ENCODE measurements at regions not wholly inside any gene's neighbourhood (a gene's known extent, or its start where the extent isn't known, plus 50 kb on each side); places are given as distances from the start of the nearest gene placed in this dataset.

DNA sequence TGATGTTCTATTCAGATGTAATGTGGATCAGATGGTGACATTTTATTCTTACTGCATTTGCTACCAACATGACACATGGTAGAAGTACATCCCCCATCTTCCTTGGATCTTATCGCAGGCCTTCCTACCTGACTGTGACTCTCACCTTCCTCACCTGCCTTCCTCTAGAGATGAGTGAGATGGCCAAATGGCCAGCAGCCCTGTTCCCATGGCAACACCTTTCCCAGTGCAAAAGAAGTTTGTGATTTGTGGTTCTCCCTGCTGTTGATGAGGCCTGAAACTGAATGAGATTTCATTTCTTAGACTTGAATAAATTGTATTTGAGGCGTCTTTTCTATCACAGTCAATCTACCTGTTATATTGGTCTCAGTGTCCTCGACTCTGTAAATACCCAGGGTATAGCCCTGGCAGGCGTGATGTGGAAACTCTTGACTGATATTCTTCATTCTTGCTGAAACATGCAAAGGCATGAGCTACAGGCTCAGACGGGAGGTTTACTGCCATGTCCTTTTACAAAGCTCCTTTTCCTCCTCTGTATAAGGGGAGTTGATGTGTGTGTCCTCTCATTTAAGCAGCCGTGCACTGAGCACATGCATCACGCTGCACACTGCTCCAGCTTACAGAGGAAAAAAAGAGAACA, 440.7 kb upstream of the AKR1E2 start:
- TF ChIP-seq, protein P1, sequence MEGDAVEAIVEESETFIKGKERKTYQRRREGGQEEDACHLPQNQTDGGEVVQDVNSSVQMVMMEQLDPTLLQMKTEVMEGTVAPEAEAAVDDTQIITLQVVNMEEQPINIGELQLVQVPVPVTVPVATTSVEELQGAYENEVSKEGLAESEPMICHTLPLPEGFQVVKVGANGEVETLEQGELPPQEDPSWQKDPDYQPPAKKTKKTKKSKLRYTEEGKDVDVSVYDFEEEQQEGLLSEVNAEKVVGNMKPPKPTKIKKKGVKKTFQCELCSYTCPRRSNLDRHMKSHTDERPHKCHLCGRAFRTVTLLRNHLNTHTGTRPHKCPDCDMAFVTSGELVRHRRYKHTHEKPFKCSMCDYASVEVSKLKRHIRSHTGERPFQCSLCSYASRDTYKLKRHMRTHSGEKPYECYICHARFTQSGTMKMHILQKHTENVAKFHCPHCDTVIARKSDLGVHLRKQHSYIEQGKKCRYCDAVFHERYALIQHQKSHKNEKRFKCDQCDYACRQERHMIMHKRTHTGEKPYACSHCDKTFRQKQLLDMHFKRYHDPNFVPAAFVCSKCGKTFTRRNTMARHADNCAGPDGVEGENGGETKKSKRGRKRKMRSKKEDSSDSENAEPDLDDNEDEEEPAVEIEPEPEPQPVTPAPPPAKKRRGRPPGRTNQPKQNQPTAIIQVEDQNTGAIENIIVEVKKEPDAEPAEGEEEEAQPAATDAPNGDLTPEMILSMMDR (IDR thresholded peaks at IDR 0.05) = no peak
- TF ChIP-seq ZNF423 (CRISPR knock-in tag; IDR thresholded peaks at IDR 0.05) = no peak
- TF ChIP-seq, protein P2, sequence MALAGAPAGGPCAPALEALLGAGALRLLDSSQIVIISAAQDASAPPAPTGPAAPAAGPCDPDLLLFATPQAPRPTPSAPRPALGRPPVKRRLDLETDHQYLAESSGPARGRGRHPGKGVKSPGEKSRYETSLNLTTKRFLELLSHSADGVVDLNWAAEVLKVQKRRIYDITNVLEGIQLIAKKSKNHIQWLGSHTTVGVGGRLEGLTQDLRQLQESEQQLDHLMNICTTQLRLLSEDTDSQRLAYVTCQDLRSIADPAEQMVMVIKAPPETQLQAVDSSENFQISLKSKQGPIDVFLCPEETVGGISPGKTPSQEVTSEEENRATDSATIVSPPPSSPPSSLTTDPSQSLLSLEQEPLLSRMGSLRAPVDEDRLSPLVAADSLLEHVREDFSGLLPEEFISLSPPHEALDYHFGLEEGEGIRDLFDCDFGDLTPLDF (CRISPR knock-in tag; IDR thresholded peaks at IDR 0.05) = no peak
- TF ChIP-seq NR1H2 (CRISPR knock-in tag; IDR thresholded peaks at IDR 0.05) = no peak
- TF ChIP-seq, protein P3, sequence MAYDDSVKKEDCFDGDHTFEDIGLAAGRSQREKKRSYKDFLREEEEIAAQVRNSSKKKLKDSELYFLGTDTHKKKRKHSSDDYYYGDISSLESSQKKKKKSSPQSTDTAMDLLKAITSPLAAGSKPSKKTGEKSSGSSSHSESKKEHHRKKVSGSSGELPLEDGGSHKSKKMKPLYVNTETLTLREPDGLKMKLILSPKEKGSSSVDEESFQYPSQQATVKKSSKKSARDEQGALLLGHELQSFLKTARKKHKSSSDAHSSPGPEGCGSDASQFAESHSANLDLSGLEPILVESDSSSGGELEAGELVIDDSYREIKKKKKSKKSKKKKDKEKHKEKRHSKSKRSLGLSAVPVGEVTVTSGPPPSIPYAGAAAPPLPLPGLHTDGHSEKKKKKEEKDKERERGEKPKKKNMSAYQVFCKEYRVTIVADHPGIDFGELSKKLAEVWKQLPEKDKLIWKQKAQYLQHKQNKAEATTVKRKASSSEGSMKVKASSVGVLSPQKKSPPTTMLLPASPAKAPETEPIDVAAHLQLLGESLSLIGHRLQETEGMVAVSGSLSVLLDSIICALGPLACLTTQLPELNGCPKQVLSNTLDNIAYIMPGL (CRISPR knock-in tag; IDR thresholded peaks at IDR 0.05) = no peak
- TF ChIP-seq, protein P4, sequence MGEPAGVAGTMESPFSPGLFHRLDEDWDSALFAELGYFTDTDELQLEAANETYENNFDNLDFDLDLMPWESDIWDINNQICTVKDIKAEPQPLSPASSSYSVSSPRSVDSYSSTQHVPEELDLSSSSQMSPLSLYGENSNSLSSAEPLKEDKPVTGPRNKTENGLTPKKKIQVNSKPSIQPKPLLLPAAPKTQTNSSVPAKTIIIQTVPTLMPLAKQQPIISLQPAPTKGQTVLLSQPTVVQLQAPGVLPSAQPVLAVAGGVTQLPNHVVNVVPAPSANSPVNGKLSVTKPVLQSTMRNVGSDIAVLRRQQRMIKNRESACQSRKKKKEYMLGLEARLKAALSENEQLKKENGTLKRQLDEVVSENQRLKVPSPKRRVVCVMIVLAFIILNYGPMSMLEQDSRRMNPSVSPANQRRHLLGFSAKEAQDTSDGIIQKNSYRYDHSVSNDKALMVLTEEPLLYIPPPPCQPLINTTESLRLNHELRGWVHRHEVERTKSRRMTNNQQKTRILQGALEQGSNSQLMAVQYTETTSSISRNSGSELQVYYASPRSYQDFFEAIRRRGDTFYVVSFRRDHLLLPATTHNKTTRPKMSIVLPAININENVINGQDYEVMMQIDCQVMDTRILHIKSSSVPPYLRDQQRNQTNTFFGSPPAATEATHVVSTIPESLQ (CRISPR knock-in tag; IDR thresholded peaks at IDR 0.05) = no peak
